Anterior cingulate cortex (tissue), 58 donors: ENCODE measurements at regions not wholly inside any gene's neighbourhood (a gene's known extent, or its start where the extent isn't known, plus 50 kb on each side); places are given as distances from the start of the nearest gene placed in this dataset.

Experiments
- DNase-seq, 58 donors: peaks; one replicate each; lab custom pipeline; 2025; lab: John Stamatoyannopoulos, UW

- no peak for DNase-seq
These were observed 65.8 kb downstream of the ETAA1 start for GRCh38 chr2:67462738-67463496.

- DNase-seq = peak in 2 of 58 donors; percentile 1 to 2
These were observed 66.7 kb downstream of the ETAA1 start for GRCh38 chr2:67463810-67464209.

- no peak for DNase-seq
These were observed 68.5 kb downstream of the ETAA1 start for GRCh38 chr2:67465623-67466022.

GRCh38 chr2:67466734-67467133 is 69.6 kb downstream of the ETAA1 start:
- no peak for DNase-seq

- DNase-seq = no peak
These were observed 74.5 kb downstream of the ETAA1 start for GRCh38 chr2:67471681-67472080.

GRCh38 chr2:67476809-67477790 is 80.0 kb downstream of the ETAA1 start:
- peak in 1 of 58 donors; percentile 0 for DNase-seq

GRCh38 chr2:67479261-67479660 is 82.1 kb downstream of the ETAA1 start:
- no peak for DNase-seq

GRCh38 chr2:67485431-67485830 is 88.3 kb downstream of the ETAA1 start:
- no peak for DNase-seq

- DNase-seq = no peak
These were observed 89.1 kb downstream of the ETAA1 start for GRCh38 chr2:67486041-67486796.

- no peak for DNase-seq
These were observed 90.9 kb downstream of the ETAA1 start for GRCh38 chr2:67487993-67488392.

GRCh38 chr2:67489396-67489795 is 92.3 kb downstream of the ETAA1 start:
- DNase-seq = no peak

- DNase-seq = no peak
These were observed 101.8 kb downstream of the ETAA1 start for GRCh38 chr2:67498931-67499330.

- no peak for DNase-seq
These were observed 102.9 kb downstream of the ETAA1 start for GRCh38 chr2:67499989-67500388.

- no peak for DNase-seq
These were observed 103.4 kb downstream of the ETAA1 start for GRCh38 chr2:67500541-67500940.

- no peak for DNase-seq
These were observed 105.4 kb downstream of the ETAA1 start for GRCh38 chr2:67502346-67503065.

- no peak for DNase-seq
These were observed 106.1 kb downstream of the ETAA1 start for GRCh38 chr2:67503066-67503795.

GRCh38 chr2:67510745-67511144 is 113.6 kb downstream of the ETAA1 start:
- no peak for DNase-seq

- no peak for DNase-seq
These were observed 117.4 kb downstream of the ETAA1 start for GRCh38 chr2:67514515-67514914.

GRCh38 chr2:67515056-67515455 is 117.9 kb downstream of the ETAA1 start:
- DNase-seq = no peak
